ENCODE measurements at regions not wholly inside any gene's neighbourhood (a gene's known extent, or its start where the extent isn't known, plus 50 kb on each side); places are given as distances from the start of the nearest gene placed in this dataset.
A peak's percentile ranks its signal among the peaks of the same experiment; 100 is the strongest.

GRCh38 chr6:66930559-66931290 lies 1223.7 kb upstream of the EYS start:
- in situ Hi-C loops (cut with MboI; ENCODE audit: low pct_unique_long_range_greater_than_20kb, low sequenced_read_pairs) = no loop called here
- no peak for DNase-seq

GRCh38 chr6:66926060-66926459 lies 1219.0 kb upstream of the EYS start:
- in situ Hi-C loops (cut with MboI; ENCODE audit: low pct_unique_long_range_greater_than_20kb, low sequenced_read_pairs) = no loop called here
- peak; percentile 79 for DNase-seq

- in situ Hi-C loops (cut with MboI; ENCODE audit: low pct_unique_long_range_greater_than_20kb, low sequenced_read_pairs) = no loop called here
- DNase-seq = no peak
Observed at GRCh38 chr6:66913657-66914056, 1206.6 kb upstream of the EYS start.

- in situ Hi-C loops (cut with MboI; ENCODE audit: low pct_unique_long_range_greater_than_20kb, low sequenced_read_pairs) = no loop called here
- DNase-seq = no peak
Observed at GRCh38 chr6:66902457-66902856, 1195.4 kb upstream of the EYS start.

- in situ Hi-C loops (cut with MboI; ENCODE audit: low pct_unique_long_range_greater_than_20kb, low sequenced_read_pairs) = no loop called here
- no peak for DNase-seq
Observed at GRCh38 chr6:66900133-66901083, 1193.4 kb upstream of the EYS start.

GRCh38 chr6:66897576-66897975 lies 1190.5 kb upstream of the EYS start:
- DNase-seq = peak; percentile 32
- in situ Hi-C loops (cut with MboI; ENCODE audit: low pct_unique_long_range_greater_than_20kb, low sequenced_read_pairs) = no loop called here

- no peak for DNase-seq
- in situ Hi-C loops (cut with MboI; ENCODE audit: low pct_unique_long_range_greater_than_20kb, low sequenced_read_pairs) = no loop called here
Observed at GRCh38 chr6:66896415-66896814, 1189.4 kb upstream of the EYS start.

GRCh38 chr6:66883453-66883852 lies 1176.4 kb upstream of the EYS start:
- in situ Hi-C loops (cut with MboI; ENCODE audit: low pct_unique_long_range_greater_than_20kb, low sequenced_read_pairs) = no loop called here
- DNase-seq = no peak

- no peak for DNase-seq
- in situ Hi-C loops (cut with MboI; ENCODE audit: low pct_unique_long_range_greater_than_20kb, low sequenced_read_pairs) = no loop called here
Observed at GRCh38 chr6:66866801-66867200, 1159.8 kb upstream of the EYS start.

GRCh38 chr6:66865771-66866170 lies 1158.7 kb upstream of the EYS start:
- in situ Hi-C loops (cut with MboI; ENCODE audit: low pct_unique_long_range_greater_than_20kb, low sequenced_read_pairs) = no loop called here

GRCh38 chr6:66861007-66861541 lies 1154.0 kb upstream of the EYS start:
- in situ Hi-C loops (cut with MboI; ENCODE audit: low pct_unique_long_range_greater_than_20kb, low sequenced_read_pairs) = no loop called here
- DNase-seq = no peak

More at GRCh38 chr6:66865771-66866170, 1158.7 kb upstream of the EYS start:
- no peak for DNase-seq

GRCh38 chr6:66860328-66860727 lies 1153.3 kb upstream of the EYS start:
- in situ Hi-C loops (cut with MboI; ENCODE audit: low pct_unique_long_range_greater_than_20kb, low sequenced_read_pairs) = no loop called here
- DNase-seq = no peak

- in situ Hi-C loops (cut with MboI; ENCODE audit: low pct_unique_long_range_greater_than_20kb, low sequenced_read_pairs) = no loop called here
- DNase-seq = no peak
Observed at GRCh38 chr6:66858196-66858595, 1151.2 kb upstream of the EYS start.

- DNase-seq = no peak
- in situ Hi-C loops (cut with MboI; ENCODE audit: low pct_unique_long_range_greater_than_20kb, low sequenced_read_pairs) = no loop called here
Observed at GRCh38 chr6:66854014-66854413, 1147.0 kb upstream of the EYS start.

- no peak for DNase-seq
- in situ Hi-C loops (cut with MboI; ENCODE audit: low pct_unique_long_range_greater_than_20kb, low sequenced_read_pairs) = no loop called here
Observed at GRCh38 chr6:66851930-66852329, 1144.9 kb upstream of the EYS start.

- DNase-seq = no peak
- in situ Hi-C loops (cut with MboI; ENCODE audit: low pct_unique_long_range_greater_than_20kb, low sequenced_read_pairs) = no loop called here
Observed at GRCh38 chr6:66849843-66850242, 1142.8 kb upstream of the EYS start.

GRCh38 chr6:66848244-66848953 lies 1141.4 kb upstream of the EYS start:
- no peak for DNase-seq
- in situ Hi-C loops (cut with MboI; ENCODE audit: low pct_unique_long_range_greater_than_20kb, low sequenced_read_pairs) = no loop called here

- no peak for DNase-seq
- in situ Hi-C loops (cut with MboI; ENCODE audit: low pct_unique_long_range_greater_than_20kb, low sequenced_read_pairs) = no loop called here
Observed at GRCh38 chr6:66838764-66839163, 1131.7 kb upstream of the EYS start.

- no peak for DNase-seq
- in situ Hi-C loops (cut with MboI; ENCODE audit: low pct_unique_long_range_greater_than_20kb, low sequenced_read_pairs) = no loop called here
Observed at GRCh38 chr6:66825539-66825938, 1118.5 kb upstream of the EYS start.
